ENCODE measurements at regions not wholly inside any gene's neighbourhood (a gene's known extent, or its start where the extent isn't known, plus 50 kb on each side); places are given as distances from the start of the nearest gene placed in this dataset.

DNA sequence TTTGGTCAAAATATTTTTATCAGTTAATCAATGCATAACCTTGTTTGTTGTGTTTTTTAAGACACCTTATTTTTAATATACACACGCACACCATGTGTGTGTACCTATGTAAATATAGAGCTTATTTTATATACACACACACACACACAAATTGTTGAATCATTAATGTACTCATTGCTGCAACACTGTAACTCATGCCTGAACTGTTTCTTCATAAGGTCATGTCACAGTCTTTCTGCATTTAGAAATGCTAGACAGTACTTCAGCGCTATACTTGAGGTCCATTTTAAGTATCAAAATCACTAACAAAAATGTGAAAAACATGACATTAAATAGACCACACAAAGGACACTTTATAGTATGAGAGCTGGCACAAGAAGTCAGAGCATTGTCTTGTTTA lies 589.4 kb downstream of the SI start:
- TF ChIP-seq, protein P1, sequence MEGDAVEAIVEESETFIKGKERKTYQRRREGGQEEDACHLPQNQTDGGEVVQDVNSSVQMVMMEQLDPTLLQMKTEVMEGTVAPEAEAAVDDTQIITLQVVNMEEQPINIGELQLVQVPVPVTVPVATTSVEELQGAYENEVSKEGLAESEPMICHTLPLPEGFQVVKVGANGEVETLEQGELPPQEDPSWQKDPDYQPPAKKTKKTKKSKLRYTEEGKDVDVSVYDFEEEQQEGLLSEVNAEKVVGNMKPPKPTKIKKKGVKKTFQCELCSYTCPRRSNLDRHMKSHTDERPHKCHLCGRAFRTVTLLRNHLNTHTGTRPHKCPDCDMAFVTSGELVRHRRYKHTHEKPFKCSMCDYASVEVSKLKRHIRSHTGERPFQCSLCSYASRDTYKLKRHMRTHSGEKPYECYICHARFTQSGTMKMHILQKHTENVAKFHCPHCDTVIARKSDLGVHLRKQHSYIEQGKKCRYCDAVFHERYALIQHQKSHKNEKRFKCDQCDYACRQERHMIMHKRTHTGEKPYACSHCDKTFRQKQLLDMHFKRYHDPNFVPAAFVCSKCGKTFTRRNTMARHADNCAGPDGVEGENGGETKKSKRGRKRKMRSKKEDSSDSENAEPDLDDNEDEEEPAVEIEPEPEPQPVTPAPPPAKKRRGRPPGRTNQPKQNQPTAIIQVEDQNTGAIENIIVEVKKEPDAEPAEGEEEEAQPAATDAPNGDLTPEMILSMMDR (tag by site-specific recombination; IDR thresholded peaks at IDR 0.05): no peak
- TF ChIP-seq, protein P2, sequence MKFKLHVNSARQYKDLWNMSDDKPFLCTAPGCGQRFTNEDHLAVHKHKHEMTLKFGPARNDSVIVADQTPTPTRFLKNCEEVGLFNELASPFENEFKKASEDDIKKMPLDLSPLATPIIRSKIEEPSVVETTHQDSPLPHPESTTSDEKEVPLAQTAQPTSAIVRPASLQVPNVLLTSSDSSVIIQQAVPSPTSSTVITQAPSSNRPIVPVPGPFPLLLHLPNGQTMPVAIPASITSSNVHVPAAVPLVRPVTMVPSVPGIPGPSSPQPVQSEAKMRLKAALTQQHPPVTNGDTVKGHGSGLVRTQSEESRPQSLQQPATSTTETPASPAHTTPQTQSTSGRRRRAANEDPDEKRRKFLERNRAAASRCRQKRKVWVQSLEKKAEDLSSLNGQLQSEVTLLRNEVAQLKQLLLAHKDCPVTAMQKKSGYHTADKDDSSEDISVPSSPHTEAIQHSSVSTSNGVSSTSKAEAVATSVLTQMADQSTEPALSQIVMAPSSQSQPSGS (tag by site-specific recombination; IDR thresholded peaks at IDR 0.05; ENCODE audit: low read depth): no peak
- TF ChIP-seq ZNF768 (tag by site-specific recombination; IDR thresholded peaks at IDR 0.05) (no peak), ZNF549 (tag by site-specific recombination; IDR thresholded peaks at IDR 0.05) (no peak), ZNF24 (tag by site-specific recombination; IDR thresholded peaks at IDR 0.05) (no peak), ZBTB17 (tag by site-specific recombination; IDR thresholded peaks at IDR 0.05) (no peak), PBX3 (CRISPR knock-in tag; IDR thresholded peaks at IDR 0.05) (no peak)
- TF ChIP-seq, protein P3, sequence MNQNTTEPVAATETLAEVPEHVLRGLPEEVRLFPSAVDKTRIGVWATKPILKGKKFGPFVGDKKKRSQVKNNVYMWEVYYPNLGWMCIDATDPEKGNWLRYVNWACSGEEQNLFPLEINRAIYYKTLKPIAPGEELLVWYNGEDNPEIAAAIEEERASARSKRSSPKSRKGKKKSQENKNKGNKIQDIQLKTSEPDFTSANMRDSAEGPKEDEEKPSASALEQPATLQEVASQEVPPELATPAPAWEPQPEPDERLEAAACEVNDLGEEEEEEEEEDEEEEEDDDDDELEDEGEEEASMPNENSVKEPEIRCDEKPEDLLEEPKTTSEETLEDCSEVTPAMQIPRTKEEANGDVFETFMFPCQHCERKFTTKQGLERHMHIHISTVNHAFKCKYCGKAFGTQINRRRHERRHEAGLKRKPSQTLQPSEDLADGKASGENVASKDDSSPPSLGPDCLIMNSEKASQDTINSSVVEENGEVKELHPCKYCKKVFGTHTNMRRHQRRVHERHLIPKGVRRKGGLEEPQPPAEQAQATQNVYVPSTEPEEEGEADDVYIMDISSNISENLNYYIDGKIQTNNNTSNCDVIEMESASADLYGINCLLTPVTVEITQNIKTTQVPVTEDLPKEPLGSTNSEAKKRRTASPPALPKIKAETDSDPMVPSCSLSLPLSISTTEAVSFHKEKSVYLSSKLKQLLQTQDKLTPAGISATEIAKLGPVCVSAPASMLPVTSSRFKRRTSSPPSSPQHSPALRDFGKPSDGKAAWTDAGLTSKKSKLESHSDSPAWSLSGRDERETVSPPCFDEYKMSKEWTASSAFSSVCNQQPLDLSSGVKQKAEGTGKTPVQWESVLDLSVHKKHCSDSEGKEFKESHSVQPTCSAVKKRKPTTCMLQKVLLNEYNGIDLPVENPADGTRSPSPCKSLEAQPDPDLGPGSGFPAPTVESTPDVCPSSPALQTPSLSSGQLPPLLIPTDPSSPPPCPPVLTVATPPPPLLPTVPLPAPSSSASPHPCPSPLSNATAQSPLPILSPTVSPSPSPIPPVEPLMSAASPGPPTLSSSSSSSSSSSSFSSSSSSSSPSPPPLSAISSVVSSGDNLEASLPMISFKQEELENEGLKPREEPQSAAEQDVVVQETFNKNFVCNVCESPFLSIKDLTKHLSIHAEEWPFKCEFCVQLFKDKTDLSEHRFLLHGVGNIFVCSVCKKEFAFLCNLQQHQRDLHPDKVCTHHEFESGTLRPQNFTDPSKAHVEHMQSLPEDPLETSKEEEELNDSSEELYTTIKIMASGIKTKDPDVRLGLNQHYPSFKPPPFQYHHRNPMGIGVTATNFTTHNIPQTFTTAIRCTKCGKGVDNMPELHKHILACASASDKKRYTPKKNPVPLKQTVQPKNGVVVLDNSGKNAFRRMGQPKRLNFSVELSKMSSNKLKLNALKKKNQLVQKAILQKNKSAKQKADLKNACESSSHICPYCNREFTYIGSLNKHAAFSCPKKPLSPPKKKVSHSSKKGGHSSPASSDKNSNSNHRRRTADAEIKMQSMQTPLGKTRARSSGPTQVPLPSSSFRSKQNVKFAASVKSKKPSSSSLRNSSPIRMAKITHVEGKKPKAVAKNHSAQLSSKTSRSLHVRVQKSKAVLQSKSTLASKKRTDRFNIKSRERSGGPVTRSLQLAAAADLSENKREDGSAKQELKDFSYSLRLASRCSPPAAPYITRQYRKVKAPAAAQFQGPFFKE (tag by site-specific recombination; IDR thresholded peaks at IDR 0.05; ENCODE audit: borderline replicate concordance): no peak

All from HEK293 (cell line).